ENCODE measurements at regions not wholly inside any gene's neighbourhood (a gene's known extent, or its start where the extent isn't known, plus 50 kb on each side); places are given as distances from the start of the nearest gene placed in this dataset.
A peak's percentile ranks its signal among the peaks of the same experiment; 100 is the strongest.
"Not testable (repeated sequence)": the region's sequence is repeated elsewhere in the genome, so short reads cannot be mapped to it uniquely, and the experiment has no call there.

DNA sequence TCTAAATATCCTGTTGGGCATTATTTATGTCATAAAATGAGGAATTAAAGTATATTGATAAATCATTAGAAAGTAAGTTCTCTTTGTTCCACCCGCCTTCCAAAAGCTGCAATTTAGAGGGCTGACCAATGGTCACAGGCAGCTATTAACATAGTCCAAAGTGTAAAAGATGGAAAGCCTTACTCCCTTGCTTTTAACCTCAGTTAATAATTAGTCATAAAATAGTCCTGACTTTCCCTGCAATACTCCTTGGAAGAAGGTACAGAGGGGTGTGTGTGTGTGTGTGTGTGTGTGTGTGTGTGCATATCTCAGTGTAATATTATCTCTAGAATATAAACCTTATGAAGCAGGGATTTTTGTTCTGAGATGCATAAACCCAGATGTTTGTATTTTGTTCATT is 275.4 kb downstream of the FAT4 start:
- DNase-seq (ENCODE audit: low read depth): no peak

DNA sequence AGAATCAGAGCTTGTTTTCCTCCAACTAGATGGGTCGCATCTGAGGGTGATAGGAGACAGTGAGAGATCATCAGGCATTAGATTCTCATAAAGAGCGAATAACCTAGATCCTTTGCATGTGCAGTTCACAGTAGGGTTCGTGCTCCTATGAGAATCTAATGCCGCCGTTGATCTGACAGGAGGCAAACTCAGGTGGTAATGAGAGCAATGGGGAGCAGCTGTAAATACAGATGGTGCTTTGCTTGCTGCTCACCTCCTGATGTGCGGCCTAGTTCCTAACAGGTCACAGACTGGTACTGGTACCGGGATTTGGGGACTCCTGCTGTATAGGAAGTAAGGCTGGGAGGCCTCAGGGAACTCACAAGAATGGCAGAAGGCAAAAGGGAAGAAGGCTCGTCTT is 276.5 kb downstream of the FAT4 start:
- no peak for DNase-seq (ENCODE audit: low read depth)

DNA sequence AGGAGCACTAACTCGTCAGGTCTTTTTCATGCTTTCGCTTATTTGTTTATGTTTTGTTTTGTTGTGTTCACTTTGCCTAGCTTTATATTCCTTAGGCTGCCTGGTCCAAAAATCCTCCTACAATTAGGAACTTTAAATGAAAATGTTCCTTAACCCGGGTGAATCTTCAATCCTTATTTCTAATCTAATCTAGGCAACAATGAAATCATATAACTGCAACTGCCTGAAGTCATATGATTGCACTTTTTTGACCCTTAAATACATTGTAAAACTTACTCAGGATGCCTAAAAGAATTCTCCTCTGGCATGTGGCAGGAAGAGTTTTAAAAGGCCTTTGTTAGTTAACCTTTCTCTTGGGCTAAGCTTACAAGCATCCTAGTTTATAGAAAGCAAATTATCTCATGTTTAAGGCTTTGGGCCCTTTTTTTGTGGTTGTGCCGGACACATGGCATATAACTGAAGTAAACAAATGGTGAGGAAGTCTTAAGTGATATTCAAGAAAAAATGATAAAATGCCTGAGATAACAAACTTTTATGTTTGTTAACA is 279.4 kb downstream of the FAT4 start:
- DNase-seq (ENCODE audit: low read depth): no peak

- DNase-seq (ENCODE audit: low read depth): not testable (repeated sequence)
Measured at GRCh38 chr4:125605926-125606325, 291.2 kb downstream of the FAT4 start.

DNA sequence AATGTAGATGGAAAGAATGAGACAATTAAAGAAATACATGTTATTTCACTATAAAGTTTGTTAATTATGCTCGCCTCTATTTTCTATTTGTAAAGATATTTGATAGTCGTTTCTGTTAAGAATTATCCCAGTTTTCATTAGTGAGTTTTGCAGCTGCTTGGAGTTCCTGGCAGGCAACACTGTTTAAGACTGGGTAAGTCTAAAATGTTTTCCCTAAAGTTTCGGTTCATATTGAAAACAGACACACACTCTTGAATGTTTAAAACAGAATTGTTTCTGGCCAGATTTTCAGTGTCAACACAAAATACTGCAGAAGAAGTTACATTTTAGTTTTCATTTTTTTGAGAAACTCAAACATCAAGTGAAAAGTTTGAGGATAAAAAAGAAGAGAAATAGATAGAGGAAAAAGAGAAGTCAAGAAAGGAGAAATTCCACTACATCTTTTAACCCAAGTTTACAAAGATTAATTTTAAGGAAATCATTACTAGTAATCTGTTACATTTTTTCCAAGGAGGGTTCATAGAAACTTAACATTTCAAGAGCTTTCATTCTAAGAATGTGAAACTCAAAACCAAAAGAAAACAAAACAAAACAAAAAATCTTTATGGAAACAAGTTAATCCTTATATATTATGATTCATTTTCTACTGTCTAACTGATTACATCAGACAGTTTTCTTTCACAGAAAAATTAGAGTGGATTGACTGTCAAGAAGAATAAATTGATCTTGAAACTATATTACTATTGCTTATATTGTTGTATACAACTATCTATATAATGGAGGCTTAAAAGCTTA is 305.5 kb downstream of the FAT4 start:
- DNase-seq (ENCODE audit: low read depth): no peak

- no peak for DNase-seq (ENCODE audit: low read depth)
Measured at GRCh38 chr4:125624951-125625350, 310.2 kb downstream of the FAT4 start.

- DNase-seq (ENCODE audit: low read depth): no peak
Measured at GRCh38 chr4:125626946-125627345, 312.2 kb downstream of the FAT4 start.

- DNase-seq (ENCODE audit: low read depth): peak; percentile 12
Measured at GRCh38 chr4:125639182-125639621, 324.4 kb downstream of the FAT4 start.

GRCh38 chr4:125641611-125642010 is 326.9 kb downstream of the FAT4 start:
- DNase-seq (ENCODE audit: low read depth): no peak

- no peak for DNase-seq (ENCODE audit: low read depth)
Measured at GRCh38 chr4:125642645-125643044, 327.9 kb downstream of the FAT4 start.

DNA sequence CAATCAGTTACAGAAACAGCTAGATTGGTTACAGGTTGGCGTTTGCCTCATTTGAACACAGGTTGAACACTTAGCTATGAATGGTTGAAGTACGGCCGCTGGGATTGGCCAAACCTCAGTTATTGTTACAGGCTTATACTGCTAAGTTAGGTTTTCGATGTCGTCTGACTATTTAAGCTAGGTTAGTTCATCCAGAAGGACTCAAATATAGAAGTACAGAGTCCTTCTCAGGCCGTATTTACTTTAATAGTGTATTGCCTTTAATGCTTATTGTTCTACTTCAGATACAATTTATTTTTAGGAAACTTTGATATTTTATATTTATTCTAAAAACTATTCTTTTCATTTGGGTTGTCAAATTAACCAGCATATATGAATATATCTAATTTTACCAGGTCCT is 334.7 kb downstream of the FAT4 start:
- DNase-seq (ENCODE audit: low read depth): no peak

- no peak for DNase-seq (ENCODE audit: low read depth)
Measured at GRCh38 chr4:125650557-125650956, 335.8 kb downstream of the FAT4 start.

- DNase-seq (ENCODE audit: low read depth): not testable (repeated sequence)
Measured at GRCh38 chr4:125651707-125652357, 337.1 kb downstream of the FAT4 start.

DNA sequence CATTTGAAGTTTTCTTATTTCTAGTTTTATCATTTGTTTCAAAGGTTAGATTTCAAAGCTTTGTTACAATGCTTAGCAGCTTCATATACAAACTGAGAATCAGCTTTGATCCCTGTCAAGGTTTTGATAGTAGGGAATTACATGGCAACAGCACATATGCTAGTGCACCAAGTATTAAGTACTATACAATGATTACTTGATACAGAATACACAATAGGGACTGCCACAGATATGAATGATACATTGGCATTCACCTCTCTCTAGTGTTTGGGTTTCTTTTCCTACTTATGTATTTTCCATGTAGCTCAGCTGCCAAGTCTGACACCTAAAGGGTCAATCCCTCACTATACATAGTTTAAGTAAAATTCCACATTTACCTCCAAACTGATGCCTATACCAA is 344.0 kb downstream of the FAT4 start:
- DNase-seq (ENCODE audit: low read depth): no peak

DNA sequence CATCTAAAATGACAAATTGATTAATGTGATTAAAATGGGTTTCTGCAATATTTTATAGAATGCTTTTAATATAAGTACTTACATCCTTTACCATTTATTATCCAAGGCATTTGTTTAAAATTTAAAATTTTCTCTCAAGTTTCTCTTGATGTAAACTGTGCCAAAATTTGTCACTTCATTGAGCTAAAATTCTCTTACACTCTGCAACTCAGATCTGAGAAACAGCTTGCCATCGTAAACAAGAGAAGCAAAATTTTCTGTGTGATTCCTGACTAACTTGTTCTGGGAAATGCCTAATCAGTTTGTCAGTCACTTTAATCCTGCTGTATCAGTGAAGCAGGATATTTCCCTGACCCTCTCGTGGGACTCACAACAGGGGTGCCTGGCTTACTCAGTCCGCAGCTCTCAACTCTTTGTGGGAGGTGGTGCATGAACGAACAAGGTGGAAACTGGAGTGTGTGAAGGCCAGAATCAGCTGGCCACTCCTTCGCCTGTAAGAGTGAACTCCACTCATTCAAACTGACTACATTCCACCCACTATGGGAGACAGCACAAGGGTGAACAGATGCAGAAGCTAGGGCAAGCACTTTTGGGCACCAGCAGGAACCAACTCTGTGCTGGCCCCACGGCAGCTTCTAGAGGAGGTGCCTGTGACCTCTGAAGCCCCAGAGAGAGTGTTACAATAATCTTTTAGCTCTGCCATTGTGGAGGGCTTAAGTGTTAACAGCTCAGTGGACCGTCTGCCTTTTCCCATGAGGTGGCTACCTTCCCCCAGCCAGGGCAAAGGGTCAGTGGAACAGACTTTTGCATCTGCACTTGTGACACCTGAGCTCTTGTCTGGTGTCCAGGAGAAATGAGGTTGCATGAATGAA is 349.4 kb downstream of the FAT4 start:
- DNase-seq (ENCODE audit: low read depth): no peak

DNA sequence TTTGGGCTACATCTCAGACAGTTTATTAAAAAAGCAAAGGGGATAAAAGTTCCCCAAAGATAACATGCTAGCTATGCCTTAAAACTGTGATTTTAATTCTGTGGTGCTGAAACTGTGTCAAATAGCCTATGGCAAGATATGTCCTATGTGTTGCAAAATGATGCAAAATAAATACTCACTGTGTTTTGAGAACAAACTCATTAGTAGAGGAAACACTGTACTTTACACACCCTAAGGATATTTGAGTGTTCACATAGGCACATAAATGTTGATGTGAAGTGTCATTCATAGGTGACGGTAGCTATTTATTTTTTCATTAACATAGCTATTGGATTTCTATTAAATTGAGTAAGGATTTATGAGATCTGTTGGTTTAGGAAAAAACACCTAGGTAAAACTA is 351.9 kb downstream of the FAT4 start:
- DNase-seq (ENCODE audit: low read depth): no peak

DNA sequence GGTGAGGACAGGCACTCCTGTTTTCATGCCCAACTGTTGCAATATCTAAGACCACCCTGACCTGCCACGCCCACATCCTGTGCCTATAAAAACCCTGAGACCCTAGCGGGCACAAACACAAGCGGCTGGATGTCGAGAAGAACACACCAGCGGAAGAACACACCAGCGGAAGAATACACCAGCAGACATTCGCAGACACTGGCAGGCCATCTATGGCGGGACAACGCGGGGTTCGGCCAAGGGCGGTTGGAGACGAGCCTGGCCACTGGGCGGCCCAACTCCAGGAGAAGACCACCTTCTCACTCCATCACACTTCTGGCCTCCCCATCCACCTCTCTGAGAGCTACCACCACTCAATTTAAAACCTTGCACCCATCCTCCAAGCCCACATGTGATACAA is 361.4 kb downstream of the FAT4 start:
- DNase-seq (ENCODE audit: low read depth): no peak

GRCh38 chr4:125676583-125676982 is 361.8 kb downstream of the FAT4 start:
- no peak for DNase-seq (ENCODE audit: low read depth)

GRCh38 chr4:125677665-125678307 is 363.0 kb downstream of the FAT4 start:
- DNase-seq (ENCODE audit: low read depth): peak; percentile 10

DNA sequence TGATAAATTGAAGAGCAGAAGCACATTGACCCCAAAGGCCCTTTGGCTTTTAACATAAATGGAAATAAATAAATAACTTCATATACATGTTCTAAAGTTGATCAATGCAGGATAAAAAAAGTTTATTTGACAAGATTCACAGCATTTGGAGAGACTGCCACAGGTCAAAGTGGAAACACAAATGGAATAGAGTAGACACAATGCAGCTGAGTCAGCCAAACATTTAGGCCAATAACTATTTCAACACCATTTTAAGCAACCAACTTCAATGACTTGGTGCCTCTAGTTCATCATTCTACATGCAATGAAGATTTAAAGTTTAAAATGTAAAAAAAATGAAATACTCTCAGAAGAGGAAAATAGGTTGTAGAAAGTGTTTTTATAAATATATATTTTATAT is 365.2 kb downstream of the FAT4 start:
- DNase-seq (ENCODE audit: low read depth): no peak

DNA sequence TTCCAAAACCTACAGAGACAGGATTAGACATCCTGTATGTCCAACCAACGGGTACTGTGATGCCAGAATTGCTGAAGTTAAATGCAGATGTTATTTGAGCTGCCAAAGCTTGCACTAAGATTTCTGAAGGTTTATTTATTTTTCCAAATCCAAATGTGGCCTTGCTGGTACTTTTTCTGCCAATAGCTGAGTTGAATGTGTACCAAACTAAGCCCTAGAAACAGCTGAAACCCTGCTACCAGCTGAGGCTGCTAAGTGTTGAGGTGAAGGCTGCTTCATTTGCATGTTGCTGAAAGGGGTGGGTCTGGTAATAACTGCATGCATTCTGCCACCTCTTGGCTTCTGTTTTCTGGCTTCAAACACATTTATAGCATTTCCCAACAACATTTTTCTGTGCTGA is 366.5 kb downstream of the FAT4 start:
- peak; percentile 0 for DNase-seq (ENCODE audit: low read depth)

DNA sequence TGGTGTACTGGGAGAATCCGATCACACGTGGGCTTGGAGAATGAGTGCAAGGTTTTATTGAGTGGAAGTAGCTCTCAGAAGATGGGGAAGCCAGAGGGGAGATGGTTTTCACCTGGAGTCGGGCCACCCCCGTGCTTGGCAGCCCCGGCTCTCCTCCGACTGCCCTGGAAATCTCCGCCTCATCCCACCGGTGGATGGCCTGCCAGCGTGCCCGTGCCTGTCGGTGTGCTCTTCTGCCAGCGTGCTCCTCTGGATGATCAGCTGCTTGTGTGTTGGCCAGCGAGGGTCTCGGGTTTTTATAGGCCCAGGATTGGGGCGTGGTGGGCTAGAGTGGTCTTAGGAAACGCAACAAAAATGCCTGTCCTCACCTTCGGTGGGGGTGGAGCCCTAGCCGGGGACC is 368.0 kb downstream of the FAT4 start:
- no peak for DNase-seq (ENCODE audit: low read depth)
